NCI-H2227 (cell line): ENCODE measurements at regions not wholly inside any gene's neighbourhood (a gene's known extent, or its start where the extent isn't known, plus 50 kb on each side); places are given as distances from the start of the nearest gene placed in this dataset.
"Not testable (repeated sequence)": the region's sequence is repeated elsewhere in the genome, so short reads cannot be mapped to it uniquely, and the experiment has no call there.

Experiments
- DNase-seq: peaks from one replicate; lab custom pipeline; 2025; ENCODE audit not compliant: unreplicated experiment; lab: John Stamatoyannopoulos, UW

- DNase-seq = no peak
Measured at GRCh38 chr6:144528743-144529425, 243.7 kb downstream of the UTRN start.

- no peak for DNase-seq
Measured at GRCh38 chr6:144530118-144530517, 245.0 kb downstream of the UTRN start.

DNA sequence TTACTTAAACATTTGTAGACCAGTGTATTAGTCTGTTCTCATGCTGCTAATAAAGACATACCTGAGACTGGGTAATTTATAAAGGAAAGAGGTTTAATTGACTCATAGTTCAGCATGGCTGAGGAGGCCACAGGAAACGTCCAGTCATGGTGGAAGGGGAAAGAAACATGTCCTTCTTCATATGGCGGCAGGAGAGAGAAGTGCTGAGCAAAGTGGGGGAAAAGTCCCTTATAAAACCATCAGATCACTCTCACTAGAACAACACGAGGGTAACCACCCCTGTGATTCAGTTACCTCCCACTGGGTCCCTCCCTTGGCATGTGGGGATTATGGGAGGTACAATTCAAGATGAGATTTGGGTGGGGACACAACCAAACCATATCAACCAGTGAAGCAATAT is 247.1 kb downstream of the UTRN start:
- DNase-seq = not testable (repeated sequence)

DNA sequence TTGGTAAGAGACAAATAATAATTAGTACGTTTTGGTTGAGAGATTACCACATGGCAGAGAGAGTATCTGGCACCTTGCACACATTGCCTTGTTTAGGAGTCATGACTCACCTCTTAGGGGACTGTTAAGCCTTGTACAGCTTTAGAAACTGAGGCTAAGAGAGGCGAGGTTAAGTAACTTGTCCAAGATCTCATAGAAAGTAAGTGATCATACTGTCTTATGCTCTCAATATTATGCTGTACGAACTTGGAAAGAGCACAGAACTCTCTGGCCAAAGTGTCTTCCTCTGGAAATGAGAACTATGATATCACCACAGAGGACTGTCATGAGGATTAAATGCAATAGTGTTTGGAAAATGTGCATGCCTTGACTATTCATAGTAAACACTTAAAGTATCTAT is 249.0 kb downstream of the UTRN start:
- DNase-seq = no peak

DNA sequence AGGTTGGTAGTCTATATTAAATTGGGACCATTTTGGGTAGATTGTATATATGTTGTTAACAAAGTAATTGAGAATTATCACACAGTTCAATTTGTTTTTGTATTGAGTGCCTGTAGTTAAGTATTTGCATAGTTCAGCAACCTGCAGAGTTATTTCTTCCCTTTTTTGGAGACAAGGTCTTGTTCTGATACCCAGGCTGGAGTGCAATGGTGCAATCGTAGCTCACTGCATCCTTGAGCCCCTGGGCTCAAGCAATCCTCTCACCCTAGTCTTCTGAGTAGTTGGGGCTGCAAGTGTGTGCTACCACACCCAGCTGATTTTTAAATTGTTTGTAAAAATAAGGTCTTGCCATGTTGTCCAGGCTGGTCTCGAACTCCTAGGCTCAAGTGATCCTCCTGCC is 250.5 kb downstream of the UTRN start:
- no peak for DNase-seq

- DNase-seq = no peak
Measured at GRCh38 chr6:144536079-144536478, 250.9 kb downstream of the UTRN start.

- DNase-seq = no peak
Measured at GRCh38 chr6:144543006-144543871, 258.1 kb downstream of the UTRN start.

DNA sequence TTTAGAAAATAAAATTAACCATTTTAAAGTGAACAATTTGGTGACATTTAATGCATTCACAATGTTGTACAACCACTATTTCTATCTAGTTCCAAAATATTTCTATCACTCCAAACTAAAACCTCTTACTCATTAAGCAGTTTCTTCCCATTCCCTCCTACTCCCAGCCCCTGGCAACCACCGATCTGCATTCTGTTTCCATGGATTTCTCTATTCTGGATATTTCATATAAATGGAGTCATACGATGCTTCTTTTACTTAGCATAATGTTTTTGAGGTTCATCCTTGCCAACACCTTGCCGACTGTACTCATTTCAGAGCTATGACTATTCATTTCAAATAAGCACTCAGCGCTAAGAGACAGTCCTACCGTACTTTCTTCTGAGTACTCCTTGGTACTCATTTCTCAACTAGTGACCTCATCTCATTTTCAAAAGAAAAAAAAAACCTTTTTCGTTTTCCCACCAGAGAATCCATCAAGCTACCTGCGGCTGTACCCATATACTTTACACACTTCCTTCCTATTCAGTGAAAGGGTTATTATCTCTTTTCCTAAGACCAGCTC is 259.2 kb downstream of the UTRN start:
- DNase-seq = no peak

DNA sequence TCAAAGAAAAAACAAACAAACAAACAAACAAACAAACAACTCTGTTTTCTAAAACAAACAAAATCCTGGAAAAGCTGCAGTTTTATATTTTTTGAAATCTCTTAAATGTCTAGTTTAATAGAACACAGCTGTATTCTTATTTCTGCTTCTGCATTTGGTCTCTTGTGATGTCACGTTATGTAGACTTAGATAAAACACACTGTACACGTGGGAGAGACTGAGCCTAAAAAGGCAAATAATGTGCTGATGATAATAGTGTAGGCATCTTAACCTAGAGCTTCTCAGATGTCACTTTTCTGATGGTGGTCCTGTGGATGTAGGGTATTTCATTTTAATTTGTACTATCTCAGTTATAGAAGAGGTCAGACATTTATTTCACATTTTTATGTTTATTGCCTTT is 261.7 kb downstream of the UTRN start:
- no peak for DNase-seq

DNA sequence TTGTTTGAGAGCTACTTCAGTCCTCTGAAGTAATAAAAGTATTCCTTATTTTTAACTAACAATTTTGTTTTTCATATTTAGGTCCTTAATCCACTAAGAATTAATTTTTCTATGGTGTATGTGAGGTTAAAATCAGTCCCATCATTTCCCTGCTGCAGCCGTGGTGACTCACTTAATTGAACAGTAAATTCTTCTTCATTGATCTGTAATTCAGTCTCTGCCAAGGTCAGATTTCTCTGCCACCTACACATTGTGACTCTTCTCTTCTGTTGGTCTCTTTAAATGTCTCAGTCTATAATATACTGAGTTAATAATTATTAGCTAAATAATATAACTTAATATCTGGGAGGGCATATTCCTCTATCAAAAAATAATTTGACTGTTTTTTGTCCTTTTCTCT is 262.3 kb downstream of the UTRN start:
- no peak for DNase-seq

- DNase-seq = no peak
Measured at GRCh38 chr6:144548536-144548935, 263.4 kb downstream of the UTRN start.

DNA sequence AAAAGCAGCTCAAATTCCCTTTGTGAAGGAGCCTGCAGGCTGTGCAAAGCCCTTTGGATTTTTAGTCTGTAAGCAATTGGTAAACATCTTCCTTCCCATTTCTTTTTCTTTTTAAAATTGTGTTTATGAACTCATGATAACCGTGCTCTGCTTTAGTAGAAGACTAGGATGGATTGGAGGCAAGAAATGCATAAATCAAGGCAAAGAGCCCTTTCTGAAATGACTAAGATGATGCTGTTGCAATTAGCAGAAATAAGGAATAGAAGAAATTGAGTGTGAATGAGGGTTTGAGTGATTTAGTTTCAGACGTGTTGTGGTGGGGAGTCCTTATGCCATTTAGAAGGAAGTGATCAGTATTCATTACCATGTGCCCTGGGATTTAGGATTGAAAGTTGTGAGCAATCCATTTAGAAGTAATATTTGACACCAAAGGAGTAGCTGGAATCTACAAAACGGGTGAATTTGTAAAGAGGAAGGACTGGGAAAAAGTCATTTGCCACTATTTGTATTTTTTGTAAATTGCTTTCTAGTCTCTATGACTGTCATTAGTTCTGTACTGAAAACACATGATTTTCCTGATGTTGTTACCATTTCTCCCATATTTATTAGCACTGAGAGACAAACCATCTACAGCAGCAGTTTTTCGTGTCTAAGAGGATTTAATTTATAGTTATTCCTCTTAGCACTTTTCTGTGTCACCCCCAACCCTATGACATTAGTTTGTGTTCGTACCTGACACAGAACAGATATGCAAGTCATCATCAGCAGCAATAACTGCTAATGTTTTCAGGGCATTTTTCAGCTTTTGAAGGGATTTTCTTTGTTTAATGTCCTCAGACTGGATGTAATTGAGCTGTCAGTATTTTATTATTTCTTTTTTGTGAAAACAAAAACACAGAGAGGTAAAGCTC is 265.0 kb downstream of the UTRN start:
- no peak for DNase-seq

- DNase-seq = no peak
Measured at GRCh38 chr6:144551339-144551738, 266.2 kb downstream of the UTRN start.

- DNase-seq = no peak
Measured at GRCh38 chr6:144555066-144555465, 269.9 kb downstream of the UTRN start.

- DNase-seq = peak; percentile 2
Measured at GRCh38 chr6:144559865-144560593, 274.9 kb downstream of the UTRN start.

GRCh38 chr6:144561455-144562043 is 276.4 kb downstream of the UTRN start:
- no peak for DNase-seq

GRCh38 chr6:144564202-144564601 is 279.1 kb downstream of the UTRN start:
- peak; percentile 24 for DNase-seq

DNA sequence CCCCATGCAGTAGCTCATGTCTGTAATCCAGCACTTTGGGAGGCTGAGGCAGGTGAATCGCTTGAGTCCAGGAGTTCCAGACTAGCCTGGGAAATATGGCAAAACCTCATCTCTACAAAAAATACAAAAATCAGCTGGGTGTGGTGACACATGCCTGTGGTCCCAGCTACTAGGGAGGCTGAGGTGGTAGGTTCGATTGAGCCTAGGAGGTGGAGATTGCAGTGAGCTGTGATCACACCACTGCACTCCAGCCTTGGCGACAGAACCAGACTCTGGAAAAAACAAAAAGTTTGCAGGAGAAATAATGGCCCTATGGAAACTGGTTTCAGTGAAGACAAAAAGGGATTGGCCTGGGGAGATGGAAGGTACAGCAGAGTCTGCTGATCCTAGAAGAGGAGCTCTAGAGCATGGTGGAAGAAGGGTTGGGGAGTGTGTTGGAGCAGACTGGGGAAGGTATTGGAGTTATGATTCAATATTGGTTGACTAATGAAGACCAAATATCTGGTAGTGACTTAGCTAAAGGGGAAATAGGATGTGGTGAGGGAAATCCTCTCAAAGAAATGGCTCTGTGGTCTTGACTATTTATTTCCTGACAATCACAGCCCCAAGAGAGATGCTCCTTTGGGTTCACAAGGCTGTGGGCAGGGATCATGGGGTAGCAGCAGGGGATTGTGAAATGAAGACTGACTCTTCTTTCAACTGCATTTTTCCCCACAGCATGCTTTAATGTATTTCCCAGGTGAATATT is 281.9 kb downstream of the UTRN start:
- no peak for DNase-seq

DNA sequence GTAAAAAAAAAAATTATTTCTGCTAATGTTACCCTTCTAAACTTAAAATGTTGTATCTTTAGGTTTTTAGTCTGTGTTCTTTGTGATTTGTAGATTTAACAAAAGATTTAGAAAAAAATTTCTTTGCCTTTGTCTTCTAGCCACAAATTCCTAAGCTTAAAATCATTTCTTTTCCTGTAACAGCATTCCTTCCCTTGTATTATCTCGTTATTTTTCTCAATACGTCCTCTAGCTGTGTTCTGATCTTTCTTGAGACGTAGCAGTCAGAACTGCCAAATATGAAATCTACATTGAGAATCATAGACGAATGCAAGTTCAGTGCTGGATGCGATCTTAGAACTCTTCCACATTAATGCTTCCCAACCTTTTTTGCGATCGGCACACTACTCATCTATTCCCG is 283.1 kb downstream of the UTRN start:
- DNase-seq = no peak
